ENCODE measurements at regions not wholly inside any gene's neighbourhood (a gene's known extent, or its start where the extent isn't known, plus 50 kb on each side); places are given as distances from the start of the nearest gene placed in this dataset.

DNA sequence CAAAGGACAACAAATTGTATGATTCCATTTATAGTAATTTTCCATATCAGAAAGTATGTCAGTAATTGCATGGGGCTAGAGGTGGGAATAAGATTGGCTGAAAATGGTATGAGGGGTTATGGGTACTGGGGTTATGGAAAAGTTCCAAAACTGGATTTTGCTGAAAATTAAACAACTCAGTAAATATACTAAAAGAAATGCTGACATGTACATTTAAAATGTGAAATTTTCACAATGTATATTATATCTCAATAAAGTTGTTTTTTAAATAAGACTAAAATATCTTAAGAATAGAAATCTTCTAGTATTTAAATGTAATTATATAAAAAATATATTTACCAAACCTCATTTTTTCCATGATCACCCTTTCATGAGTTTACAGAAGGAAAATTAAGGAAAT lies 844.9 kb upstream of the SLIT2 start:
- H3K36me3 Mint-ChIP-seq (ENCODE audit: low read depth), result no peaks in the 10 kb centered on the region
- H3K27me3 Mint-ChIP-seq (ENCODE audit: insufficient read depth), result peaks cover 1% of the 10 kb centered on the region; the same call in 1 of the 2 replicates
- no peak overlapping the region for H3K27ac Mint-ChIP-seq
- H3K9me3 Mint-ChIP-seq, result no peaks in the 10 kb centered on the region
- TF ChIP-seq, protein P1, sequence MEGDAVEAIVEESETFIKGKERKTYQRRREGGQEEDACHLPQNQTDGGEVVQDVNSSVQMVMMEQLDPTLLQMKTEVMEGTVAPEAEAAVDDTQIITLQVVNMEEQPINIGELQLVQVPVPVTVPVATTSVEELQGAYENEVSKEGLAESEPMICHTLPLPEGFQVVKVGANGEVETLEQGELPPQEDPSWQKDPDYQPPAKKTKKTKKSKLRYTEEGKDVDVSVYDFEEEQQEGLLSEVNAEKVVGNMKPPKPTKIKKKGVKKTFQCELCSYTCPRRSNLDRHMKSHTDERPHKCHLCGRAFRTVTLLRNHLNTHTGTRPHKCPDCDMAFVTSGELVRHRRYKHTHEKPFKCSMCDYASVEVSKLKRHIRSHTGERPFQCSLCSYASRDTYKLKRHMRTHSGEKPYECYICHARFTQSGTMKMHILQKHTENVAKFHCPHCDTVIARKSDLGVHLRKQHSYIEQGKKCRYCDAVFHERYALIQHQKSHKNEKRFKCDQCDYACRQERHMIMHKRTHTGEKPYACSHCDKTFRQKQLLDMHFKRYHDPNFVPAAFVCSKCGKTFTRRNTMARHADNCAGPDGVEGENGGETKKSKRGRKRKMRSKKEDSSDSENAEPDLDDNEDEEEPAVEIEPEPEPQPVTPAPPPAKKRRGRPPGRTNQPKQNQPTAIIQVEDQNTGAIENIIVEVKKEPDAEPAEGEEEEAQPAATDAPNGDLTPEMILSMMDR (IDR thresholded peaks at IDR 0.05), result no peak
- DNase-seq, result no peak
- peaks cover 11% of the 10 kb centered on the region for H3K4me1 Mint-ChIP-seq (ENCODE audit: low read depth)
- no peak overlapping the region for H3K4me3 Mint-ChIP-seq

GRCh38 chr4:19403786-19404370 lies 847.8 kb upstream of the SLIT2 start:
- Mint-ChIP-seq H3K27me3 (ENCODE audit: insufficient read depth) (peaks cover 1% of the 10 kb centered on the region), H3K27ac (no peak overlapping the region), H3K9me3 (no peaks in the 10 kb centered on the region), H3K4me1 (ENCODE audit: low read depth) (peaks cover 29% of the 10 kb centered on the region), H3K36me3 (ENCODE audit: low read depth) (no peaks in the 10 kb centered on the region), H3K4me3 (no peak overlapping the region)
- no peak for DNase-seq
- TF ChIP-seq, protein P1 (IDR thresholded peaks at IDR 0.05), result no peak

DNA sequence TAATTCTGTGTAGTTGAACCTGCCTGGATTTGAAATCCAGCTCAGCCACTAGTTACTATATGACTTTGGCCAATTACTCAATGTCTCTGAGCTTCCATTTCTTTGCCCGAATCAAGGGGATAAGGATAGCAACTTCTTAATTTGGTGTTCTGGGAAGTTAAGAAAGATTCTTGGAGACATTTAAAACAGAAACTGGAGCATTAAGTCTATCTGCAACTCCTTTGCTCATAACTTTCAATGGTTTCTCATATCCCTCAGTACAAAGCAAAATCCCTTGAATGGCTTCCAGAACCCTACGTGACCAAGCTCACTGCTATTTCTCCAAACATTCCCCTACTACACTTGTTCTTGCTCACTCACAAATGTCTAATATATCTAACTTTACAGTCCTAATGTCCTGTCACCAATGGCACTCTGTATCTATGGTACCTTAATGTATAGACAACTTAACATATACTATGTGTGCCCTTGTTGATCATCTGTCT lies 849.1 kb upstream of the SLIT2 start:
- Mint-ChIP-seq H3K4me3 (no peak overlapping the region), H3K36me3 (ENCODE audit: low read depth) (peaks cover 4% of the 10 kb centered on the region; the same call in 1 of the 2 replicates), H3K27ac (no peak overlapping the region), H3K4me1 (ENCODE audit: low read depth) (peaks cover 30% of the 10 kb centered on the region), H3K27me3 (ENCODE audit: insufficient read depth) (peaks cover 1% of the 10 kb centered on the region), H3K9me3 (no peaks in the 10 kb centered on the region)
- DNase-seq, result no peak
- TF ChIP-seq, protein P1 (IDR thresholded peaks at IDR 0.05), result no peak

DNA sequence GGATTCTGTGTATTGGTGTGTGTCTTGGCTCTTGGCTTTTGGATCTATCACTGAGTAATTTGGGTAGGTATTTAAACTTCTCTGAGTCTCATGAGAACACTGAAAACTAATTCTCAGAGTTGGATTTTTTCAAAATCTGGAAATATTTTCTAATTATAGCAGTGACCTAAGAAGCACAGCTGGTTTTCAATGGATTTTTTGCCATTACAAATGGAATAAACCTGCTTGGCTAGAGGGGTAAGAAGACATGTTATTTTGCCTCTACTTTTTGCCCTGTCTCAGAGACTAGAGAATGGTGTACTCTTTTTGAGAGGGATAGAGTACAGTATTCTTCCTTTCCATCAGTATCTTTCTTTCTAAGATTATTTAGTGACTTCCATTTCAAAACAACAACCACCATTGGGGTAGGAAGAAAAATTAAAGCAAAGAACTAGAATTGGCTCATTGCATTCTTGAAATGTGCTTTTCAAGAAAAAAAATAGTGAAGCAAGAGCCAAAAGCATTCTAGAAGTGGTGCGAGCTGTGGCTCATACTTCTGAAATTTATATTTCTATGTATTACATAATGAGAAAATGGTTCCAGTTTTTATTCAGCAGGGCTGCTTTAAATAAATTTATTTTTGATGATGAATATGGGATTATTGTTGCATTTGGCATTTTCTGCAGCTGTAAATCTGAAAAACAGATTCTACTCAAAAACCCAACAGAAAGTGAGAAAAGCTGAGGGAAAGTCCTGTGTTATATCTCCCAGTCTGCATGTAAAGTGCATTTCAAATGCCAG lies 850.2 kb upstream of the SLIT2 start:
- Mint-ChIP-seq H3K27me3 (ENCODE audit: insufficient read depth) (peaks cover 1% of the 10 kb centered on the region), H3K36me3 (ENCODE audit: low read depth) (peaks cover 4% of the 10 kb centered on the region; the same call in 1 of the 2 replicates), H3K9me3 (peaks cover 4% of the 10 kb centered on the region; the same call in 1 of the 2 replicates), H3K4me3 (no peak overlapping the region), H3K4me1 (ENCODE audit: low read depth) (peaks cover 30% of the 10 kb centered on the region), H3K27ac (no peak overlapping the region)
- TF ChIP-seq, protein P1 (IDR thresholded peaks at IDR 0.05), result no peak
- no peak for DNase-seq

DNA sequence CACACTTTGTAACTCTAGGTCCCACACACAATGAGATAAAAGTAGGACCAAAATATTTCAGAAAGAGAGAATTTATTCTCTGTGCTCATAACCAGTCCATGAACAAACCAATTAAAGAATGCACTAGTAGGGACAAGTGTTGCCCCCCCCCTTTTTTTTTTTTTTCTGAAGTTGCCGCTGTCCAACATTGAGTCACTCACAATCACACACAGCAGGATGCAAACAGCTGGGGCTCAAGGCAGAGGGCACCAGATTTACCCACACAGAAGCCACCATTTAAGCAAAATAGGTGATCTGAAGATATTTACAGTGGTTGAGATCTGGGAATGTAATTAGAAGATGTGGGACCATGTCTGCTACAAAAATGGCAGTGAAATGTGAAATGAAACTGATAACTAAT lies 850.9 kb upstream of the SLIT2 start:
- peaks cover 1% of the 10 kb centered on the region for H3K27me3 Mint-ChIP-seq (ENCODE audit: insufficient read depth)
- peaks cover 4% of the 10 kb centered on the region; the same call in 1 of the 2 replicates for H3K9me3 Mint-ChIP-seq
- H3K4me3 Mint-ChIP-seq, result no peak overlapping the region

More for the DNA sequence above, 850.9 kb upstream of the SLIT2 start:
- TF ChIP-seq, protein P1 (IDR thresholded peaks at IDR 0.05), result no peak
- H3K27ac Mint-ChIP-seq, result no peak overlapping the region
- no peak for DNase-seq
- peaks cover 30% of the 10 kb centered on the region for H3K4me1 Mint-ChIP-seq (ENCODE audit: low read depth)
- peaks cover 4% of the 10 kb centered on the region; the same call in 1 of the 2 replicates for H3K36me3 Mint-ChIP-seq (ENCODE audit: low read depth)
